HG03342 (cell line): ENCODE measurements at regions not wholly inside any gene's neighbourhood (a gene's known extent, or its start where the extent isn't known, plus 50 kb on each side); places are given as distances from the start of the nearest gene placed in this dataset.
A peak's percentile ranks its signal among the peaks of the same experiment; 100 is the strongest.

ENCODE experiments used
- ATAC-seq: cut with Tn5 transposase; IDR thresholded peaks from one replicate; pipeline ENCODE4 v1.9.1; 2021; ENCODE audit warnings: mild to moderate bottlenecking, moderate library complexity; ENCODE audit not compliant: unreplicated experiment

- no peak for ATAC-seq
These were observed 835.0 kb upstream of the FANCL start for GRCh38 chr2:59076079-59076619.

GRCh38 chr2:59074071-59074470 lies 832.9 kb upstream of the FANCL start:
- ATAC-seq, result no peak

DNA sequence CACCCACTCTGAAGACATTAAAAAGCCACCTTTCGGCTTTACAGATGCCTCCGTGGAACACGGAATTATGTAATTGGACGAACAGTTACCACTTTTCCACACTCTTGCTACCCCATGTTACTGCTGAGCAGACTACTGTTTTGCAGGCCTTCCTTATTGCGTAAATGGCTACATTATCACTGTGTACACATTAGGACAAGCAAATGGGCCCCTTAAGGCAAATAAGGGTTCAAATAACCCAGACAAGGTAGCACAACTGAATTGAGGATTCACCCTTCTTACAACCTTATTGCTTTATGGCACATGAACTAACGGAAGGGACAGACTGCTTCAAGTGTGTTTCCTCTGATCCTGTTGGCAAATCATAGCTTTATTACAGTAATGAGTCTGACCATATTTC lies 832.2 kb upstream of the FANCL start:
- ATAC-seq, result no peak

DNA sequence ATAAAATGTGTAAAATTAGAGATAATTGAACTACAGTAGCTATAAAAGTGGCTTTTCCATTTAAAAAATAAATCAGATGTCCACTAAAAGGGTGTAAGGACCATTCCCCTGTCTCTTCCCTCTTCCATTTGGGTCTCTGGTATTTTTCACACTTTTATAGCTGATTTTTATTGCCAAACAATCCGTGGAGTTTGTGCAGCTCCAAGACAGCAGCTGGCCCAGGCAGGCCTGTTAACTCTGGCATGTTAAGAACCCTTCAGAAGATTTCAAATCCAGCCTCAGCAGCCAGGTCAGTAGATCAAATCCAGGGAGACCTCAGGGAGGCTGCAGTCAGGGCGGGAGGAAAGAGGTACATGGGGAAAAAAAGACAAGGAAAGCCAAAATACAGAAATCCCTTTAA lies 827.1 kb upstream of the FANCL start:
- no peak for ATAC-seq

GRCh38 chr2:59066787-59067399 lies 825.8 kb upstream of the FANCL start:
- ATAC-seq, result no peak

GRCh38 chr2:59047373-59047995 lies 806.4 kb upstream of the FANCL start:
- ATAC-seq, result no peak

- no peak for ATAC-seq
These were observed 805.6 kb upstream of the FANCL start for GRCh38 chr2:59046401-59047372.

GRCh38 chr2:59044736-59045135 lies 803.6 kb upstream of the FANCL start:
- ATAC-seq, result no peak

GRCh38 chr2:59041139-59041538 lies 800.0 kb upstream of the FANCL start:
- no peak for ATAC-seq

DNA sequence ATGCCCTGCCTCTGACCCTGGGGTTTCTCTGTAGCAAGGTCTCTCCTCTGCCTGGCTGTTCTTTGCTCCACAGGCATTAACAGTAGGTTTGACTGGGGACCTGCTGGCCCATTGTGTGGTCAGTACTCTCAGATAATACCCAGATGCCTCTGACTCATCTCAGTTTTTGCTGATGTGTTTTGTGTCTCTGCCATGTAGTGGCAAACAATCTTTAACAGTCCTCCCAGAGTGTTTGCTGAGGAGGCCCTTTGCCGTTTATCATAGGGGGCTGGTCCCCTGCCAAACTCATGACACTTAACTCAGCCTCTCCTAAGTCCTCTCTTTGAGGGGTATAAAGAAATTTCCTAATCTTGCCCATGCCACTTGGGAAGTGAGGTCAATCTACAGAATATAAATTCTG lies 793.7 kb upstream of the FANCL start:
- ATAC-seq, result no peak

DNA sequence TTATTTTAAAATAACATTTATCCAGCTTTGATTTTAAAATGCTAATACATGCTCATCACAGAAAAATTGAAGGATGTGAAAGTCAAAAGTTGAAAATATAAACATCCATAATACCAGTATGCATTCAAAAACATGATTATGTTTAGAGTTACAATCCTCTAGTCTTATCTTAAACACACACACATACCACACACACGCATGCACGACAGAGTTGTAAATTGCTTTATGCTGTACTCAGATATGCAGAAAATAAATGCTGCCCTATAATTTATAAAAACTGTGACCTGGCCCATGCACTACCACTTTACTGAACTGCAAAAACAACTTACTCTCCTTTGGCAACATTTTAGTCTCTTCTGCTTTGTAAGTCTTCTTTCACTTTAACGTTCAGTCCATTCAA lies 793.0 kb upstream of the FANCL start:
- ATAC-seq, result no peak

DNA sequence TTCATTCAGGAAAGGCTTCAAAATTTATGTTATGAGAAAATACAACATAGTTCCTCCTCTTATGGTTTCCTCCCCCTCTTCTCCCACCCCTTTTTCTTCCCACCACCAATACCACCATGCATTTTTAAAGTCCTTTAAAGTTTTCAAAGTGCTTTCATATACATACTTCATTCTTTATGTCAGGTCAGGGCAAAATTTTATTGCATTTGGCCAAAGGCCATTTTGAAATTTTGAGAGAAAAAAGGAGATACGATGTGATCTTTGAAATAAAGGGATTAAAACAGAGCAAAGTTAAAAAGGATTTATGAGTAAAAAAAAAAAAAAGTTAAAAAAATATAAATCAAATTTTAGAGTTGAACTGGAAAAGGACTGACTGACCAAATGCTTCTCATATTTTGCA lies 792.5 kb upstream of the FANCL start:
- no peak for ATAC-seq

GRCh38 chr2:59032499-59032898 lies 791.4 kb upstream of the FANCL start:
- no peak for ATAC-seq

DNA sequence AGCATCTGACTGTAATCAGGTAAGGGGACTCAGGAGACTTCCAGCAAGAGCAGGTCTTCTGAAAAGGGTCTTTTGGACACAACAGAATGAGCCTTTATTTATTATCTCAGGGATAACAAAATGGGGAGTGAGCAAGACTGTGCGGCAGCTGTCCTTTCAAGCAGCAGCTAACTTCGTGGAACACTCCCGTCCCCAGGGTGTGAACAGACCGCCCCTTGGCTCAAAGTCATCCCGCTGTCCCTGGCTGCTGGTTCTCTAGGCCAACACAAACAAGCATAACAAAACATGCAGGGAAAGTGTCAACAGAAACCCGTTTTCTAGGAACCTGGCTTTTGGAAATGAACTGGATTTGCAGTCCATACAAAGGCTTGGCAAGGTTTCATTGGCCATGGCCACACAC lies 787.9 kb upstream of the FANCL start:
- no peak for ATAC-seq

DNA sequence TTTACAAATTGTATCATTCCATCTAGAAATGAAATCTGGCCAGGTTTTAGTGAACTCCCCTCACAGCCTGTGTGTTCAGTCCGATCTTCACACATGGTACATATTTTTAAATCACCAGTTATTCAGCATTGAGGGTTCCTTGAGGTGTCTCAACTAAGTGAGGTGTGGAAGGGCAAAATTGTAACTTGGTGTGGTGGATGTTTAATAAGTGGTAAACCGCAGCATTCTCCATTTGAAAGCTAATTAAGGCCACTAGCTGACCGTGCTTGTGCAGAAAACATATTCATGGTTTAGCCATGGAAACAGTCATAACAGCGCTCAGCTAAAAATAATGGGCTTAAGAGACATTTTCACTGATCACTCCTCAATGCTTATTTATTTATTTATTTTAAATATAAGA lies 786.2 kb upstream of the FANCL start:
- no peak for ATAC-seq

DNA sequence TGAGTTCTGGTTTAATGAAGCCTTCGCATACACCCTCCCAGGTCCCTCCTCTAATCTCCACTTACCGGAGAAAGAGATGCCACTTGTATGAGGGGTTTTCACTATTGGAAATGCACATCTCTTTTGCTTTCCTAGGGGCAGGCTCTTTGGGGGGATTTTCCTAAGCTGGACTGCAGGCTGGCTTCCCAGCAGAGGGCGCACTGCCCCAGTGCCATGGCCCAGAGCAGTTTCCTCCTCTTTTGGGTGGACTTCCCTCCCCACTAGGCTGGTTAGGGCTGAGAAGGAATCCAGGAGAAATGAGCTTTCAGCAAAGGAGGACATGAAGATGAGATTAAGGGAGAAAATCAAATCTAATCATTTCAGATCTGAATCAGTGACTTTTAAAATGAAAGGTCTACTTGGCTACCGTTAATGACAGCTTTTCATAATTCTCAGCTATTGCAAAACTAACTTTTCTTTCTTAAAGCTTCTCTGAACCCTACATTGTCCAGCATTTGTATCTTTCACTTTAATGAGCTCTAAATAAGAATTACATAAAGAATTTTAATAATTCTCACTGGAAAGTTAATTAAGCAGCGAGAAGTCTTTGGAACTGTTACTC lies 784.1 kb upstream of the FANCL start:
- ATAC-seq, result peak; percentile 81

GRCh38 chr2:59021786-59022185 lies 780.7 kb upstream of the FANCL start:
- no peak for ATAC-seq

- ATAC-seq, result no peak
These were observed 778.5 kb upstream of the FANCL start for GRCh38 chr2:59019566-59020159.

DNA sequence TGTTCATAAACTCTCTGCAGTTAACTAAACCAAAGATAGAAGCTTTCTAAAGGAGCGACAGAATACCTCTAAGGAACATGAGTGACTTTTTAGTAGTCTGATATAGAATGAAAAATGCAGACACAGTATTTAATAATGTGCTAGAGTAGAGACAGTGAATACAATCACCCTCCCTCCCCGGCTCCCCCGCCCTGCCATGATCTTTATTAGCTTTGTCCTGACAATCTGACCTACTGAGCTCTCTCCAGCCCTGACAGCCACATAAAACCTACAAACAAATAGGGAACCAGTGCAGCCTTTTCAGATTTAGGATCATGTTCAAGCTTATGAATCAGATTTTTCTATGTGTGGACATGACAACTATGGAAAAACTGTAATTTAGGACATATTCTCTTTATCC lies 777.6 kb upstream of the FANCL start:
- ATAC-seq, result no peak

DNA sequence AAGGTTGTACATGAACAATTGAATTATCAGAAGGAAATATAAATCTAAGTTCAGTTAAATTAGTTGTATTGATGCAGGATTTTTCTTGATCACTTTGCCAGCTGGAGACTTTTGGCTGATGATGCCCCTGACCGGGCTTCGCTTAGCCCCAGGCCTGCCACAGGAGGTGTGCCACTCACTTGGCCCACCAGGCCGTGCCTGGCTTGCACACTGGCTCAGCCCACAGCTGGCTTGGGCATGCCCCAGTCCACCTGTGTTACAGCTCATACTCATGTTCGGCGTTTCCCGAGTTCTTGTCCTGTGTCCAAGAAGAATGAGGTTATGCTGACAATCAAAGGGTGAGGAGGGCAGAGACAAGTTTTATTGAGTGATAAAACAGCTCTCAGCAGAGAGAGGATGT lies 773.9 kb upstream of the FANCL start:
- ATAC-seq, result no peak

- no peak for ATAC-seq
These were observed 771.8 kb upstream of the FANCL start for GRCh38 chr2:59012971-59013370.
